Caki2 (cell line): ENCODE measurements at regions not wholly inside any gene's neighbourhood (a gene's known extent, or its start where the extent isn't known, plus 50 kb on each side); places are given as distances from the start of the nearest gene placed in this dataset.

Source experiments
- DNase-seq: peaks from one replicate; pipeline ENCODE4 v3.0.0-alpha.2; 2015; ENCODE audit warnings: low read depth
- in situ Hi-C: cut with HindIII; loops from 2 replicates; pipeline ENCODE4 v1.10.0; 2016; ENCODE audit warnings: low sequenced_read_pairs, low pct_unique_long_range_greater_than_20kb, mixed read lengths

DNA sequence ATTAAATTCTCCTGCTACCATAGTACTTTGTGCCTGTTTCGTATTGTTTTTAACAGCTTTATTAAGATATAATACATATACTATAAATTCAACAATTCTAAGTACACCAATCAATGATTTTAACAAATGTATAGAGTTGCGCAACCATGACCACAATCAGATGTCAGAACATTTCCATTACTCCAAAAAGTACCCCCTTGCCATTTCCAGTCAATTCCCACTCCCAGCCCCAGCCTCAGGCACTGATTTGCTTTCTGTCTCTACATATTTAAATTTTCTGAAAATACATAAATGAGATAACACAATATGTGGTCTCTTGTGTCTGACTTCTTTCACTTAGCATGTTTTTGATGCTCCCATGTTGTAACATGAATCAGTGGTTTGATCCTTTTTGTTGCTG lies 193.9 kb downstream of the FIGN start:
- DNase-seq = no peak
- in situ Hi-C loops = no loop called here

DNA sequence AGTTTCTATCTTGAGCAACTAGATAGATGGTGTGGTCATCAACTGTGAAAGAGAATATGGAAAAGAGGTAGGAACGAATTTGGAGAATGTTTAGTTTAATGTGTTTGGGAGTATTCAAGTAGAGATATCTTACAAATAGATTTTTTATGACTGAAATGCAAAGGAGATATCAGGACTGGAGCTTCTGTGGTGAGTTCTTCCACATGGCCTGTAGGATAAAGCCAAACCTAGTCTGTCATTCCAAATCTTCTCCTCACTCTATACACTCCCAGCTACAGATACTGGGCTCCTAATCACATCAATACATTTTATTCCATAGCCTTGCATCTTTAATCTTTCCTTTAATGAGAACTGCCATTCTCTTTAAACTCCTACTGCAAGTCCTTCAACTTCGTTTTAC lies 194.3 kb downstream of the FIGN start:
- no peak for DNase-seq
- in situ Hi-C loops = no loop called here

DNA sequence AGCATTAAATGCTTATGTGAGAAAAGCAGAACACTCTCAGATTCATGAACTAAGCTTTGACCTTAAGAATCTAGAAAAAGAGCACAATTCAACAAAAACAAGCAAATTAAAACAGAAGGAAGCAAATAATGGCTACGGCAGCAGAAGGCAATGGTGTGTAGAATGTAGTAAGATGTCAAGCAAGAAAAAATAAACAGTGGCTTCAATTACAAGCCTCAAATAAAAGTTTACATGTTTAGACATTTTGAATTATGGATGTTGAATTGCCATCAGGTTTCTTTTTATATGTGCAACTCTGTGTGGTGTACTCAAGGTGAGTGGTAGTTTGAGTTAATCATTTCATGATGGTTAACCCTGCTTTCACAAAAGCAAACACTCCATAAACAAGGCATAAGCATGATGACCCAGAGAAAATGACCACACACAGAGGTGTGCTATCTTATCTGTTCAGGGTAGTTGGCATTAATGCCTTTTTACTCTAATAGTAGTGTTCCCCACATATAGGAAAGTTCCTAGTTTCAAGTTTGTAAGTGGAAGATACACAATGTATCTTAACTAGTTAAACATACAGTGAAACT lies 207.1 kb downstream of the FIGN start:
- in situ Hi-C loops = no loop called here
- peak; percentile 42 for DNase-seq

DNA sequence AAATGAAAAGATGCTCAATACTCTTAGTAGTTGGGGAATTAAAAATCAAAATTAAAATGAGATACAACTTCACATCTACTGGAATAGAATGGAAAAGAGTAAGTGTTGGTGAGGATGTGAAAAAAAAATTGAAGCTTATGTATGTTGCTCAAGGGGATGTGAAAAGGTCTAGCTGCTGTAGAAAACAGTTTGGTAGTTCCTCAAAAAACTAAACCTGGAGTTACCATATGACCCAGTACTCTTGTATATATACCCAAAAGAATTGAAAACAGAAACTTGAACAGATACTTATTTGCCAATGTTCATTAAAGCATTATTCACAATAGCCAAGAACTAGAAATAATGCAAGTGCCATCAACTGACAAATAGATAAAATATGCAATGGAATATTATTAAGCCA lies 208.4 kb downstream of the FIGN start:
- in situ Hi-C loops = no loop called here
- no peak for DNase-seq

DNA sequence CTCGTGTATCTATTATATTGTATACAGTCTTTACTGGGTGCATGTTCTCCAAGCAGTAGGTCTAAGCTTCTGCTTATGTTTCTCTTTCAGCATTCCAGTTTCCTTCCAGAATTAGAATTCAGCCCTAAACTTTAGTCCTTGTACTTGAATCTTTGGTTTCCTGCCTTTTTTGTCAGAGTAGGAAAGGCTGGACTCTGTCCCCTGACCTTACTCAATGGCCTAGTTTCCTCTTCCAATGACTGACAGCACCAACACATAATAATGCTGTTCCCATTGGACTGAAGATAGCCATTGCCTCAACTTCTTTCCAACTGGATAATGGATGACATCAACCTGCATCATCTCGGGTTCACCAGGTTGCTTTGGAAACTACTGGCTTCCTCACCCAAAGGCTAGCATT lies 217.0 kb downstream of the FIGN start:
- DNase-seq = no peak
- in situ Hi-C loops = no loop called here

DNA sequence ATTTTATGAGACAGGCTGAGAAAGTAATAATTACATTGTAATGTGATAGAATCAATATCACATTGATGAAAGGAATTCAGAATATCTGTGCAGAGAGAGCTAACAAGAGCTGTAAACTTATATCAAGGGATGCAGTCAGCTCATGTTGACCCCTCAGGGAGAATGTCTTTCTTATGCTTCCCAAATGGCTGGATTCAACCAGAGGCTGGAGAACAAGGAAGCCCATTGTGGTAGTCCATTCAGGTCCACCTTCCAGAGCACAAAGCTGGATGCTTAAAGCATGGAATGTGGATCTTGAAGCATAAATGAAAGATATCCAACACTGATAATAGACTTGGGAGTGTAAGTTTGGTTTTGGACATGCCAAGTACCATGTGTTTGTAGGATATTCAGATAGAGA lies 220.0 kb downstream of the FIGN start:
- no peak for DNase-seq
- in situ Hi-C loops = no loop called here

DNA sequence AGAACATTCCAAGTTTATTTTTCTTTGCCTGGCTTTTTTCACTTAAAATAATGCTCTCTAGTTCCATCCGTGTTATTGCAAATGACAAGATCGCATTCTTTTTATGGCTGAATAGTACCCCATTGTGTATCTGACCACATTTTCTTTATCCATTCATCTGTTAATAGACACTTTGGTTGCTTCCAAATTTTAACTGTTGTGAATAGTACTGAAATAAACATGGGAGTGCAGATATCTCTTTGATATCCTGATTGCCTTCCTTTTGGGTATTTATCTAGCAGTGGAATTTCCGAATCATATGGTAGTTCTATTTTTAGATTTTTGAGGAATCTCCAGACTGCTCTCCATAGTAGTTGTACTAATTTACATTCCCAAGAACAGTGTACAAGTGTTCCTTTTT lies 230.5 kb downstream of the FIGN start:
- in situ Hi-C loops = no loop called here
- no peak for DNase-seq

DNA sequence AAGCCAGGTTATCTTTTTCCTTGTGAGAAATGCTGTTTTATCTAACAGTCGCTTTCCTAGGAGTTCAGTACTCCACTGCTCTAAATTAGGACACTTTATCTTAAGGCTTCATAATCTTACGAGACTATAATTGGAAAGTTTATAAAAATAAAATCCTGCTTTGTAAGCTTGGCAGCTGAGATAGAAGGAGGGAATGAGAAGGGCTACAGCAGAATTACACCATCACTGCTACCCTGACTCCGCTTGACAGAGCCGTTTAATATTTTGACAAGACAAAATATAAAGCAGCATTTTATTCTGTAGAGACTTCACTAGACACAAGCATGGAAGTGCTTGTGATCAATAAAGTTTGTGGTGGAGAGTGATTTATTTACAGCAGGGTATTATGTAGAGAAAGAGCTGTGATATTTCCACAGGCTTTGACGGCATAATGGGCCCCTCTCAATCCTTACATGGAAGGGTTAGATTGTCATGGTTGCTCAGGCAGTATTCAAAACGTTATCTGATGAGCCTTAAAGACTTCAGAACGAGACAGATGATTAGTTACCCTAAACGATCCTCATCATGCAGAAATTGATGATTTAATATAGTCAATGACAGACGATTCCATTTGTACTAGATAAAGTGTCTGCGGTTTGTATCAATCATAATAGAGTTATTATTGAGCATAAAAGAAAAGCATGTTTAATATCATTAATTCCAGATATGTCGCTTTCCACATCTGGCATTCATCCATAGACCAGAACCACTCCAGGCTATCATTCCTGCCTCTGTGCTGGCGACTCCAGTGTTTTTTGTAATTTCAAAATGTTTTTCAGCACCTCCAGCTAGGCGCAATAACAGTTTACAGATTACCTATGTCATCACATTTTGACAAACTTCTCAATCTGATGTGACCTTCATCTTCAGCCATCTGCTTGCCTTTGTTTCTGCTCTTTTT lies 242.2 kb downstream of the FIGN start:
- no peak for DNase-seq
- in situ Hi-C loops = no loop called here

DNA sequence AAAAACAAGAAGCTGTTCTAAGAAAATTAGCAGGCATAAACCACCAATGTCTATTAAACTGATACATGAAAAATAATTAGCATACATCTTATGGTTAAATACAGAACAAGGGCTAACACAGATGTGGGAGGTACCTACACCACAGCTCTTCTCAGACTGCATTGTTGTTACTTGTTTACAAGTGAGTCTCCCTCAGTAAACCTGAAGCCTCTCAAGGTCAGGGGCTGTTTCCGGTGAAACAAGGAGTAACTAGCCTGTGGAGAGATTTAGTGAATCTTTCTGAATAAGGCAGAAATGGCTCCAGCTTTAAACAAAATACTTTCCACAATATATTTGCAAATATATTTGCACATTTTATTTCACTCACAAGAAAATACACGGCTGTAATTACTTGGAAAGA lies 244.0 kb downstream of the FIGN start:
- no peak for DNase-seq
- in situ Hi-C loops = no loop called here

DNA sequence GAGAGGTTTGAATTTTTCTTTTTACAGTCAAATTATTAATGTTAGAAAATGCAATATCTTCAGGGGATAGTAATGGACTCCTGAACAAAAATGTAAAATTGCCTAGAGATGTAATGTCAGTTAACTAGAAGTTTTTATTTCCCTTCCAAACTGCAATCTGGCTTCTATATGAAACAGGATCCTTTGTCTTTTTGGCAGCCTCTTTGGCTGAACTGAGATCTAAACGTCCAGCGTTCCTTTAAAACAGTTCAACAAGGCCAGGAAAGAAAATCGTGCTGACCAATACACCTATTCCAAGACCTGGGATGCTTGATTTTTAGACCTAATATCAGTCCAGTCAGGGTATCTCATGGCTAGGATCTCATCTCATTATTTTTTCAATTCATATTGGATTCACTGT lies 245.5 kb downstream of the FIGN start:
- in situ Hi-C loops = no loop called here
- no peak for DNase-seq

DNA sequence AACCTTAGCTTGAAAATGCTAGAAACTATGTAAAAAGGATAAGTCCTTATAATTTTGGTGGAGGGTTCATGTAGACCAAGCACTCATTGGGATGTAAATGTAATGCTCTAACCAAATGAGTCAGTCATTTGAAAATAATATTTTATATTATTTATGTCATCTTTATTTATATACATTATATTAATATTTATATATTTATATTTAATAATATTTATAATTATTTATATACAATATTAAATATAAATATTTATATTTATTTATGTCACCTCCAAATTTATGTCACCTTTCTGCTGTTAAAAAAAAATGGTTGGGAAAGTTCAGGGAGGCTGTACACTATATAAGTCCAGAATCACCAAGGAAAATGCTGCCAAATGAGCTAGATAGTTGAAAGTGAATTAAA lies 254.3 kb downstream of the FIGN start:
- DNase-seq = no peak
- in situ Hi-C loops = no loop called here

DNA sequence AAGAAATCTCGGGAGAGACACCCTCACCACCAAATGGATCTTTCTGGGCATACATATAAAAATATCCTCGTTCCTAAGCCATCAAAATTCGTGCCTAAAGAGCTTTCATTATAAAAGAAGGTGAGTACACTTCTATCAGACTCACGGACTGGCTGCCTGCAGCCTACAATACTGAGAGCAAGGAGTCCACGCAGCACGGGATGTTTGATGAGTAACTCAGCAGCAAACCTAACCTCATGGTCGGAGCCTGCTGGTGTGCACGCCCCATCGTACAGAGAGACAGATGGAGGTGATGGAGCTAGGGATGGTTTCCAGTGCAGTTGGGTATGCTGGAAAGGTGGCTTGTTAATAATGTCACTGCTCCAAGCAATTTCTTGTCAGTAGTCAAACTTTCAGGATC lies 256.2 kb downstream of the FIGN start:
- in situ Hi-C loops = no loop called here

DNA sequence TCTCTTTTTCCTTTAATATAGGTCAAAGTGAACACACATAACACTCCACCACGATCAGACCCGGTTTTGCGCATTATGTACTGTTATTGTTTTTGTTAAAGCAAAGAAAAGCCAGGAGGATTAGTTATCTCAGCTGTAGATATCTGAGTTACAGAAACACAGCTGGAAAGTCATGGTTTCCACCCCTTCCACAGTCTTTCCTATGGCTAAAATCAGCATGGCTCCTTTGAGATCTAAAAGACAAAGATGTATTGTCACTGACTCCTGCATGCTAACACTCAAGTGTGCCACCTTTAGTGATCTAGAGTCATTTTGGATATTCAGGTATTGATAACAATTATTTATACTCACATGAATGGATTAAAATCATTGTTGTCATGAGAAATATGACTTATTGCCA lies 260.0 kb downstream of the FIGN start:
- in situ Hi-C loops = no loop called here

More for the DNA sequence above, 256.2 kb downstream of the FIGN start:
- no peak for DNase-seq

DNA sequence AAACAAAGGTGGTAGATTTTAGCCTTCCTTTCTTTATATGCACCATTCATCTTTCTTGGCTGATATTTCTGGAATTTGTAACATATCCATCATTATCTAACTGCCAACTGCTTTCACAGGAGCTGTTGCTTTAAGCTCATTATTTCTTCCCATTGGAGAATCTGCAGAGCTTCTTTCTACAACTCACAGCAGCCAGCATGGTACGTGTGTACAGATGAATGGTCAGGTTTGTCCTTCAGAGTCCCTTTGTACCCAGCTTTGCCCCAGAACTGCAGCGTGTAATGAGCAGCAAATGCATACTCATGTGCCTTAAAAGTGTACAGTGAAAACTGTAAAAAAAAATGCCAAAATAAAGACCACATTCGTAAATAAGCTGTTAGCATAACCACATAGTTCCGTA lies 260.9 kb downstream of the FIGN start:
- DNase-seq = no peak
- in situ Hi-C loops = no loop called here

More for the DNA sequence above, 260.0 kb downstream of the FIGN start:
- DNase-seq = no peak

DNA sequence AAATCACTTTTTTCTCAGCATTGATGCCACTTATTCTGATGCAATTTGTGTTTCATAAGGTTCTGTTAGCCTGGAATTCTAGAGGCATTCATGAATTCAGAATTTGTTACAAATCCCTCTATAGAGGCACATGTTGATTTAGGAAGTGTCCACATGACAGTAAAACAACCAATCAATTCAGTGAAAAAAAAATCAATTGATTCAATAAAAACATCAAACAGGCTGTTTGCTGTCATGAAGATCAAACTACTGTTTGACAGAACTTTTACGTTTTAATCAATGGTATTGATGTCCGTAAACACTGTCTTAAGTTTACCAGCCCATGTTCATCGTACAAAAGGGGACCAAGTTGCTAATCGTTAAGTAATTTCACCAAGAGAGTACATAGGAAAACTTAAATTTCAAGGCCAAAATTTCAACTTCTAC lies 261.5 kb downstream of the FIGN start:
- in situ Hi-C loops = no loop called here
- DNase-seq = no peak

DNA sequence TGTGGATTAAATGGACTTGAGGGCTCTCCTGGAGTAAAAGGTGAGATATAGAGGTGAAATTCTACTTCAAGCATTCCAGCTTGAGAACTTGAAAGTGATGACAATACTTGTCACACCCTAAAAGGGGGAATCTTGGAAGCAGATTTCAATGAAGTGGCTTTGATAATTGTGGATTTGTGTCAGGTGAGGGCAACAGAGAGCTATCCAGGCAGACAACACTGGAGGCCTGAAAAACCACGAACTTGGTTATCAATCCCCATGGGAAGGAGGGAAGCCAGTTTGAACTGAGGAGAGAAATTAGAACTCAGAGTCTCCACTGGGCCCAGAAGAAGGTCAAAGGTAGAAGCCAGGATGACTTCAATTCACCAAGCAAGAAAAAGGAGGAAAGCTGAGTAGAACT lies 263.9 kb downstream of the FIGN start:
- DNase-seq = peak; percentile 8
- in situ Hi-C loops = no loop called here

DNA sequence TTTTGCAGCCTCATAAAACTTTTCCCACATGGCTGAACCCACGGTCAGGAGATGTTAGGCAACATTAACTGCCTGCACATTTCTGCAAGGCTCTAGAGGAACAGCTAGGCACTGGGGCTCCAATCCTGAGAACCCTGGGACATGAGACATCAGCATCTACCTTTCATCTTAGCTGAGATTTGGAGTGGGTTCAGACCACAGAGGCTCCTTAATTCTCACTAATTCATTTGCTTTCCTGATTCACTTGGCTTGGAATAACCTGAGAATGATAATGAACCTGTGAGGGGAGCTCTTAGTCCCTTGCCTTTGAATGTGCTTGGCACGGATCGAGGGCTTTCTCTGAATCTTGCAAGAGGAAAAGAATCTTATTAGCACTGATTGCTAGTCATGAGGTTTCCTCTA lies 266.2 kb downstream of the FIGN start:
- in situ Hi-C loops = no loop called here
- no peak for DNase-seq

DNA sequence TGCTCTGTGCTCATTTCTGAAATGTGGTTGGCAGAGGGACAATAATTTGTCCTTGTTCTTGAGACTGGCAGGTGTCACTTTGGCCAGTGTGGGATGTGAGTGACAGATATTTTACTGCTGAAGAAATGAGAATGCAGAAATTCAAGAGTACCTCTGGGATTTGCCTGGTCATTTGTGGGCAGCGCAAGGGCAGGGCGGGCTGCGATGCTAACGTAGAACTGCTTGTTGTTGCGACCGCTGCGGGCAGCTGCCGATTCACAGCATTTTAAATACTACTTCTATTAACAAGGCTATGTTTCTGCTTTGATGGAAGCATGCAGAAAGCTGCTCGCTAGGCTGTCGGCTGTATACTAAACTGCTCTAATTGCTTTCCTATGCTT lies 268.6 kb downstream of the FIGN start:
- in situ Hi-C loops = no loop called here
- no peak for DNase-seq

DNA sequence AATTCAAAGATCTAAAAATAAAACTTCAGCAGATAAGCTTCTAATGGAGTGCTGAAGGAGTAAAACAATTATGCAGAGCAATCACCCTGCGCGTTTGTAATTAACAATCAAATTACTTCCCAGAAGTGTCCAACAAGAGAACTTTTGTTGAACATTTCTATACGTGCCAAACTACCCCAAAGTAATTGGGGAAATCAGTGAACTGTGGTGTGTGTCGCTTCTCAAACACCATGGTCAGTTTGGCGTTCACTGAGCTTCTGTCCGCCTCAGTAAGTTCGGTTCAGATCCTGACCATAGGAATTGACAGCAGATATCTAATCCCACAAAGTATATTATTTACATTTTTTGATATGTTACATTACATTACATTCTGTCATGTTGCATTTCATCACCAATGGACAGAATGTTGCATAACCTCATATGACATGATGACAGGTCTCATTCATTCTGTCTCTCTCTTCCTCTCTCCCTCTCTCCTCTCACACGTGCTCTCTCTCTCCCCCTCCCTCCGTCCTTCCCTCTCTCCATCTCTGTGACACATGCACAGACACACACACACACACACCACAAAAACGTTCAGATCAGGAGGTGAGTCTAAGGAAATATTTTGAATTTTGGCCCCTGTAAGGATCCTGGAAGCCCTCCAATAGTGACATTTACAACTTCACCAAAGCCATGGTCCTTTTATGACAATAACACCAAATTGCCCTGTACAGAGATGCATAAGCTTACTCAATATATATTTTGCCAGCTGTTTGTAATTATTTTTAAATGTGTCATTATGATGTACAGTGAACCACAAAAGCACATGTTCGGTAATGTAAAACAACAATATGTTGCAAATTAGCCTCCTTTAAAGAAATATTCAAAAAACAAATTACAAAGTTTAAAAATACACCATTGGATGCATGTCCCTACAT lies 269.2 kb downstream of the FIGN start:
- in situ Hi-C loops = no loop called here
- no peak for DNase-seq
